DND-41 (cell line): ENCODE measurements at regions not wholly inside any gene's neighbourhood (a gene's known extent, or its start where the extent isn't known, plus 50 kb on each side); places are given as distances from the start of the nearest gene placed in this dataset.

Experiments
- ATAC-seq: fragments of 200-7000 bp; cut with Tn5 transposase; 3 replicates; pipeline ENCODE4 v1.9.1; 2021; ENCODE audit warnings: low read depth; ENCODE audit not compliant: insufficient read depth
- DNase-seq: peaks from one replicate; pipeline ENCODE4 v3.0.0-alpha.2; 2020
- H2AFZ ChIP-seq: 2 replicates; pipeline ENCODE4 v1.6.0; 2012; ENCODE audit warnings: low read depth, low read length
- H3K27ac ChIP-seq: 2 replicates; pipeline ENCODE4 v1.5.1; 2012; ENCODE audit warnings: low read length, inconsistent platforms
- H3K27me3 ChIP-seq: fragments of 200-600 bp; sonication (generic); 2 replicates; pipeline ENCODE4 v1.6.0; 2012; ENCODE audit warnings: low read length, mild to moderate bottlenecking, inconsistent platforms; ENCODE audit not compliant: insufficient read depth, poor library complexity
- H3K36me3 ChIP-seq: 2 replicates; pipeline ENCODE4 v1.5.1; 2012; ENCODE audit warnings: low read length, inconsistent platforms; ENCODE audit not compliant: insufficient read depth
- H3K4me1 ChIP-seq: 2 replicates; pipeline ENCODE4 v1.5.1; 2012; ENCODE audit warnings: mild to moderate bottlenecking, low read length; ENCODE audit not compliant: insufficient read depth
- H3K4me2 ChIP-seq: 2 replicates; pipeline ENCODE4 v1.6.0; 2012; ENCODE audit warnings: mild to moderate bottlenecking, moderate library complexity, low read length, inconsistent platforms; ENCODE audit not compliant: insufficient read depth
- H3K4me3 ChIP-seq, 2 experiments: fragments of 200-600 bp in 1 of 2; shearing (Covaris generic) in 1 of 2; 2 replicates each; pipeline ENCODE4 v1.5.1; 2012 to 2016; ENCODE audit warnings: inconsistent platforms in 2 of 2, low read length in 2 of 2, mild to moderate bottlenecking in 2 of 2, low read depth in 1 of 2, moderate library complexity in 1 of 2
- H3K79me2 ChIP-seq: 2 replicates; pipeline ENCODE4 v1.6.0; 2012; ENCODE audit warnings: low read length, inconsistent platforms; ENCODE audit not compliant: insufficient read depth
- H3K9ac ChIP-seq: 2 replicates; pipeline ENCODE4 v1.6.0; 2012; ENCODE audit warnings: low read depth, mild to moderate bottlenecking, inconsistent platforms, low read length, moderate library complexity
- H3K9me3 ChIP-seq: 2 replicates; pipeline ENCODE4 v1.5.1; 2012; ENCODE audit warnings: low read length, moderate library complexity, mild to moderate bottlenecking, inconsistent platforms; ENCODE audit not compliant: insufficient read depth, severe bottlenecking
- H4K20me1 ChIP-seq: 2 replicates; pipeline ENCODE4 v1.6.0; 2012; ENCODE audit warnings: low read length; ENCODE audit not compliant: insufficient read depth
- EZH2 ChIP-seq: IDR thresholded peaks from 3 replicates; pipeline ENCODE4 v1.6.1; 2012; ENCODE audit warnings: borderline replicate concordance, low read depth, mild to moderate bottlenecking, moderate library complexity, low read length, inconsistent platforms; ENCODE audit not compliant: severe bottlenecking
- TF ChIP-seq, protein P1 (sequence below): IDR thresholded peaks from 2 replicates; pipeline ENCODE4 v1.5.1; 2012; ENCODE audit warnings: borderline replicate concordance, low read length, moderate library complexity, mild to moderate bottlenecking; ENCODE audit not compliant: poor library complexity, severe bottlenecking; ENCODE audit errors: extremely low read depth

DNA sequence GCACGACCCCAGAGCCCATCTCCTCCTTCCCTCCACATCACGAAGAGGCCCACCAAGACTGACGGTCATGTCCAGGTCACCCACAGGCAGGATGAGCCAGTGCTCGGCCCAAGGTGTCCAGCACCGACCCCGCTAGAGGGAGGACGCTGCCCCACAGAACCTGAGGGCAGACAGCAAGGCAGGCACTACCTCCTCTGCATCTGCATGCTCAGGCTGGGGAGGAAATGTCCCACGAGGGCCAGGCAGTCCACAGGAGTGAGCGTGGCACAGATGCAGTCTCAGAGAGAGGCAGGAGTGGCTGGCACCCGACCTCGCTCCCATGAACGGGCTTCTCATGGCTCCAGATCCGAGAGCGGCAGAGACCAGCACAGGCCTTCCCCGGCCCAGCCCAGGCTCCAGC is 133.2 kb downstream of the TUBA3C start:
- Histone ChIP-seq H4K20me1 (no peaks in the 10 kb centered on the region), H3K36me3 (no peaks in the 10 kb centered on the region), H3K79me2 (no peaks in the 10 kb centered on the region), H3K4me3 (no peak overlapping the region), H2AFZ (no peak overlapping the region), H3K4me1 (no peaks in the 10 kb centered on the region), H3K4me2 (no peak overlapping the region), H3K9ac (no peak overlapping the region), H3K27ac (no peak overlapping the region), H3K9me3 (no peaks in the 10 kb centered on the region), H3K27me3 (no peaks in the 10 kb centered on the region)
- ATAC-seq, result no peak
- no peak for TF ChIP-seq EZH2
- TF ChIP-seq, protein P1, sequence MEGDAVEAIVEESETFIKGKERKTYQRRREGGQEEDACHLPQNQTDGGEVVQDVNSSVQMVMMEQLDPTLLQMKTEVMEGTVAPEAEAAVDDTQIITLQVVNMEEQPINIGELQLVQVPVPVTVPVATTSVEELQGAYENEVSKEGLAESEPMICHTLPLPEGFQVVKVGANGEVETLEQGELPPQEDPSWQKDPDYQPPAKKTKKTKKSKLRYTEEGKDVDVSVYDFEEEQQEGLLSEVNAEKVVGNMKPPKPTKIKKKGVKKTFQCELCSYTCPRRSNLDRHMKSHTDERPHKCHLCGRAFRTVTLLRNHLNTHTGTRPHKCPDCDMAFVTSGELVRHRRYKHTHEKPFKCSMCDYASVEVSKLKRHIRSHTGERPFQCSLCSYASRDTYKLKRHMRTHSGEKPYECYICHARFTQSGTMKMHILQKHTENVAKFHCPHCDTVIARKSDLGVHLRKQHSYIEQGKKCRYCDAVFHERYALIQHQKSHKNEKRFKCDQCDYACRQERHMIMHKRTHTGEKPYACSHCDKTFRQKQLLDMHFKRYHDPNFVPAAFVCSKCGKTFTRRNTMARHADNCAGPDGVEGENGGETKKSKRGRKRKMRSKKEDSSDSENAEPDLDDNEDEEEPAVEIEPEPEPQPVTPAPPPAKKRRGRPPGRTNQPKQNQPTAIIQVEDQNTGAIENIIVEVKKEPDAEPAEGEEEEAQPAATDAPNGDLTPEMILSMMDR, result no peak
- DNase-seq, result no peak

DNA sequence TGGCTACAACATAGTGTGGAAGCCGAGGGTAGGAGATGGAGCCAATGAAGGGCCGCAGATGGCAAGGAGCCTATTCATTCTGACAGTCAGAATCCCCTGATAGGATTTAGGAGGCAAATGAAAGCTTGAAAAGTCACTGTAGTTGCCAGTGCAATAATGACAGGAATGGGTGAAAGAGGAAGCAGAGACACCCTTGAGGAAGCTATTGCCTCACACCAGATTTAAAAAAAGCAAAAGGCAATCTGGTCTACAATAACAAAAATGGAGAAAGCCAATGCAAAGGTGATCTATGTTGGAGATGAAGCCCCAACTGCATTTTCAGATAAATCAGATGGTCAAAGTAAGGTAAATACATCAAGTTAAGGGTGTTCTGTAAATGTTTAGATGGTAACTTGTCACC is 158.5 kb downstream of the TUBA3C start:
- ATAC-seq (no peak), DNase-seq (no peak)
- no peaks in the 10 kb centered on the region for H3K36me3 ChIP-seq
- H3K9me3 ChIP-seq, result no peaks in the 10 kb centered on the region
- H3K79me2 ChIP-seq, result no peaks in the 10 kb centered on the region
- no peaks in the 10 kb centered on the region for H3K4me1 ChIP-seq
- TF ChIP-seq, protein P1, result no peak
- TF ChIP-seq EZH2, result no peak
- no peaks in the 10 kb centered on the region for H4K20me1 ChIP-seq
- no peak overlapping the region for H3K4me2 ChIP-seq
- H3K27ac ChIP-seq, result no peak overlapping the region
- no peak overlapping the region for H3K9ac ChIP-seq
- H2AFZ ChIP-seq, result no peak overlapping the region
- no peaks in the 10 kb centered on the region for H3K27me3 ChIP-seq
- no peak overlapping the region for H3K4me3 ChIP-seq

DNA sequence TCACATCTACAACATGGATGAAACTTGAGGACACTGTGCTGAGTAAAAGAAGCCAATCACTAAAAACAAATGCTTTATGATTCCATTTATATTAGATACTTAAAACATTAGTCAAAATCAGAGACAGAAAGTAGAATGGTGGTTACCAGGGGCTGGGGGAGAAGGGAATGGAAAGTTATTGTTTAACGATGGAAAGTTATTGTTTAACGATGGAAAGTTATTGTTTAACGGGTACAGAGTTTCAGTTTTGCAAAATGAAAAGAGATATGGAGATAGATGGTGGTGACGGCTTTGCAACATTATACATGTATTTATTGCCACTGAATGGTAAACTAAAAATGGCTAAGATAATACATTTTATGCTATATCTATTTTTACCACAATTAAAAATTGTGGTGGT is 160.6 kb downstream of the TUBA3C start:
- TF ChIP-seq, protein P1, result no peak
- no peak for TF ChIP-seq EZH2
- H3K4me2 ChIP-seq, result no peak overlapping the region
- DNase-seq (no peak), ATAC-seq (no peak)
- H2AFZ ChIP-seq, result no peak overlapping the region
- H3K27ac ChIP-seq, result no peak overlapping the region
- H3K4me1 ChIP-seq, result no peaks in the 10 kb centered on the region
- no peak overlapping the region for H3K9ac ChIP-seq
- no peaks in the 10 kb centered on the region for H3K36me3 ChIP-seq
- no peaks in the 10 kb centered on the region for H3K79me2 ChIP-seq
- no peak overlapping the region for H3K4me3 ChIP-seq
- H3K27me3 ChIP-seq, result no peaks in the 10 kb centered on the region
- H4K20me1 ChIP-seq, result no peaks in the 10 kb centered on the region
- no peaks in the 10 kb centered on the region for H3K9me3 ChIP-seq

DNA sequence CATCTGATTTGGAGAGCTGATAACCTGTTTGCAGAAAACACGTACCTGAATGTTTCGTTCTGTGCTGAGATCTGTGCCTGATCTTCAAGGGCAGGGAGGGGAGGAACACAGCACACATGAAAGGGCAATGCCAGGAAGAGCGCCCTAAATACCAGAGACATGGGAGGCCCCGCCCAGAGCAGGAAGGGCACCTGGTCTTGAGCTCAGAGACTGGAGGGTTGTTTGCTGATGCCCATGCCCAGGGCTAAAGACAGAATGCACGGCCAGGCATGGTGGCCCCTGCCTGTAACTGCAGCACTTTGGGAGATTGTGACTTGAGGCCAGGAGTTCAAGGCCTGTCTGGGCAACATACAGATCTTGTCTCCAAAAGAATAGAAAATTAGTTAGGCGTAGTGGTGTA is 183.2 kb downstream of the TUBA3C start:
- TF ChIP-seq, protein P1, result no peak
- no peak for TF ChIP-seq EZH2
- H3K36me3 ChIP-seq, result no peaks in the 10 kb centered on the region
- no peak overlapping the region for H3K27ac ChIP-seq
- H3K9ac ChIP-seq, result no peak overlapping the region
- H3K4me3 ChIP-seq, result no peak overlapping the region
- H3K4me2 ChIP-seq, result no peak overlapping the region
- no peaks in the 10 kb centered on the region for H4K20me1 ChIP-seq
- ATAC-seq (no peak), DNase-seq (no peak)
- H3K4me1 ChIP-seq, result no peaks in the 10 kb centered on the region
- no peak overlapping the region for H2AFZ ChIP-seq
- H3K79me2 ChIP-seq, result no peaks in the 10 kb centered on the region
- H3K9me3 ChIP-seq, result peaks cover 9% of the 10 kb centered on the region
- H3K27me3 ChIP-seq, result no peaks in the 10 kb centered on the region
